ENCODE measurements at regions not wholly inside any gene's neighbourhood (a gene's known extent, or its start where the extent isn't known, plus 50 kb on each side); places are given as distances from the start of the nearest gene placed in this dataset.
"Not testable (repeated sequence)": the region's sequence is repeated elsewhere in the genome, so short reads cannot be mapped to it uniquely, and the experiment has no call there.

- not testable (repeated sequence) for DNase-seq (ENCODE audit: low spot score)
These were observed 51.8 kb upstream of the SLC39A8 start for GRCh38 chr4:102397056-102397455.

- no peak for DNase-seq (ENCODE audit: low spot score)
These were observed 53.7 kb upstream of the SLC39A8 start for GRCh38 chr4:102399021-102399420.

- no peak for DNase-seq (ENCODE audit: low spot score)
These were observed 55.6 kb upstream of the SLC39A8 start for GRCh38 chr4:102400898-102401297.

GRCh38 chr4:102402223-102402622, 56.9 kb upstream of the SLC39A8 start:
- no peak for DNase-seq (ENCODE audit: low spot score)

GRCh38 chr4:102403116-102403515, 57.8 kb upstream of the SLC39A8 start:
- DNase-seq (ENCODE audit: low spot score): no peak

GRCh38 chr4:102404431-102404969, 59.2 kb upstream of the SLC39A8 start:
- no peak for DNase-seq (ENCODE audit: low spot score)

- no peak for DNase-seq (ENCODE audit: low spot score)
These were observed 60.6 kb upstream of the SLC39A8 start for GRCh38 chr4:102405821-102406401.

GRCh38 chr4:102410884-102411283, 65.6 kb upstream of the SLC39A8 start:
- DNase-seq (ENCODE audit: low spot score): not testable (repeated sequence)

GRCh38 chr4:102411408-102411807, 66.1 kb upstream of the SLC39A8 start:
- no peak for DNase-seq (ENCODE audit: low spot score)

GRCh38 chr4:102416765-102417164, 71.5 kb upstream of the SLC39A8 start:
- DNase-seq (ENCODE audit: low spot score): no peak

- no peak for DNase-seq (ENCODE audit: low spot score)
These were observed 75.5 kb upstream of the SLC39A8 start for GRCh38 chr4:102420563-102421398.

- no peak for DNase-seq (ENCODE audit: low spot score)
These were observed 77.6 kb upstream of the SLC39A8 start for GRCh38 chr4:102422843-102423242.

GRCh38 chr4:102423375-102423774, 77.8 kb upstream of the NFKB1 start:
- DNase-seq (ENCODE audit: low spot score): no peak

- DNase-seq (ENCODE audit: low spot score): no peak
These were observed 73.7 kb upstream of the NFKB1 start for GRCh38 chr4:102427371-102427998.

GRCh38 chr4:102428122-102428521, 73.0 kb upstream of the NFKB1 start:
- DNase-seq (ENCODE audit: low spot score): no peak

- DNase-seq (ENCODE audit: low spot score): no peak
These were observed 71.6 kb upstream of the NFKB1 start for GRCh38 chr4:102429553-102429952.

- DNase-seq (ENCODE audit: low spot score): peak; percentile 42
These were observed 70.7 kb upstream of the NFKB1 start for GRCh38 chr4:102430461-102430910.

- no peak for DNase-seq (ENCODE audit: low spot score)
These were observed 69.6 kb upstream of the NFKB1 start for GRCh38 chr4:102431608-102431961.

- no peak for DNase-seq (ENCODE audit: low spot score)
These were observed 64.0 kb upstream of the NFKB1 start for GRCh38 chr4:102437111-102437510.

- DNase-seq (ENCODE audit: low spot score): peak; percentile 10
These were observed 62.5 kb upstream of the NFKB1 start for GRCh38 chr4:102438396-102439235.

- DNase-seq (ENCODE audit: low spot score): peak; percentile 41
These were observed 61.9 kb upstream of the NFKB1 start for GRCh38 chr4:102439236-102439614.

GRCh38 chr4:102439812-102440211, 61.3 kb upstream of the NFKB1 start:
- peak; percentile 77 for DNase-seq (ENCODE audit: low spot score)
